HEK293 (cell line): ENCODE measurements at regions not wholly inside any gene's neighbourhood (a gene's known extent, or its start where the extent isn't known, plus 50 kb on each side); places are given as distances from the start of the nearest gene placed in this dataset.

ENCODE experiments used
- KLF16 ChIP-seq: fragments of 450-650 bp; formaldehyde crosslinking; IDR thresholded peaks from 2 replicates; pipeline ENCODE4 v1.5.1; 2017; ENCODE audit warnings: missing biosample characterization, missing genetic modification characterization
- ZNF529 ChIP-seq: fragments of 450-650 bp; formaldehyde crosslinking; IDR thresholded peaks from 2 replicates; pipeline ENCODE4 v1.5.1; 2017; ENCODE audit warnings: missing genetic modification characterization, missing biosample characterization; ENCODE audit not compliant: insufficient replicate concordance
- ZNF558 ChIP-seq: fragments of 450-650 bp; formaldehyde crosslinking; IDR thresholded peaks from 2 replicates; pipeline ENCODE4 v1.5.1; 2016; ENCODE audit warnings: missing biosample characterization, missing genetic modification characterization
- TF ChIP-seq, protein P1 (sequence below): fragments of 450-650 bp; formaldehyde crosslinking; IDR thresholded peaks from 2 replicates; pipeline ENCODE4 v1.5.1; 2016; ENCODE audit warnings: missing biosample characterization, missing genetic modification characterization
- TF ChIP-seq, protein P2 (sequence below): fragments of 450-650 bp; formaldehyde crosslinking; IDR thresholded peaks from 2 replicates; pipeline ENCODE4 v1.5.1; 2016; ENCODE audit warnings: missing biosample characterization, missing genetic modification characterization
- TF ChIP-seq, protein P3 (sequence below): fragments of 450-650 bp; formaldehyde crosslinking; IDR thresholded peaks from 2 replicates; pipeline ENCODE4 v1.5.1; 2016; ENCODE audit warnings: missing biosample characterization, missing genetic modification characterization

DNA sequence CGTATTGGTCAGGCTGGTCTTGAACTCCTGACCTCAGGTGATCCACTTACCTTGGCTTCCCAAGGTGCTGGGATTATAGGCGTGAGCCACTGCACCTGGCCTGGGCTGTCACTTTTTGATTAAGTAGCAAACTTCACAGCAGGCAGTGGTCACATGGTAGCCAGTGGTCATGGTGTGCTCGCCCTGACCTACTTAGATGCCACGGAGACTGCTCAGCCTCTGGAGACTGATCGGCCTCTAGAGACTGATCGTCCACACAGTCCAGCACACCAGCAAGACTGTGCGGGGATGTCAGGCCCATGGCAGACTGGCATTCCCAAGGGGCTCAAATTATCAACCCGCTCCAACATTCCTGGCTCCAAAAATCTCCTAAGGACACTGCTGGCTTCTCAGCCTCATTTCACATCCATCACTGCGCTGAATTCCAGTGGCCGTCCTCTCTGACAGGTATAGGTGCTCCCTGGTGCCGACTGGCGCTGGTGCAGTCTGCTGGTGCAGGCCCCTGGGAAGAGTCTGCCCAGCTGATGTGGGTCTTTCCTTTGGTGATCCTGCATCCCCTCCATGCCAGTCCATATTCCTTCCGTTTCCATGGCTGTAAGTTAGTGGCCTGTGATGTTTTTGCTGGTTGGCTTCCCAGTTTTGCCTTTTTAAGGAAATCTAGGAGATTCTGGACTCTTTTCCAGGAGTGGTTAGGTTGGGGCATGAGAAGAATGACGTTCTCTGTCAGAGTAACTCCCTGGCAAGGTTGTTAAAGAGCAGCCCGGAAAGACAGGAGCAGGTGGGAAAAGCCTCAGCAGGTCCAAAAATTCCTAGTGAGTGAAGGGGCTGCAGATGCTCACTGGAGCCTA is 374.5 kb upstream of the HS6ST1 start:
- TF ChIP-seq KLF16 (tag by site-specific recombination) = no peak
- TF ChIP-seq, protein P1, sequence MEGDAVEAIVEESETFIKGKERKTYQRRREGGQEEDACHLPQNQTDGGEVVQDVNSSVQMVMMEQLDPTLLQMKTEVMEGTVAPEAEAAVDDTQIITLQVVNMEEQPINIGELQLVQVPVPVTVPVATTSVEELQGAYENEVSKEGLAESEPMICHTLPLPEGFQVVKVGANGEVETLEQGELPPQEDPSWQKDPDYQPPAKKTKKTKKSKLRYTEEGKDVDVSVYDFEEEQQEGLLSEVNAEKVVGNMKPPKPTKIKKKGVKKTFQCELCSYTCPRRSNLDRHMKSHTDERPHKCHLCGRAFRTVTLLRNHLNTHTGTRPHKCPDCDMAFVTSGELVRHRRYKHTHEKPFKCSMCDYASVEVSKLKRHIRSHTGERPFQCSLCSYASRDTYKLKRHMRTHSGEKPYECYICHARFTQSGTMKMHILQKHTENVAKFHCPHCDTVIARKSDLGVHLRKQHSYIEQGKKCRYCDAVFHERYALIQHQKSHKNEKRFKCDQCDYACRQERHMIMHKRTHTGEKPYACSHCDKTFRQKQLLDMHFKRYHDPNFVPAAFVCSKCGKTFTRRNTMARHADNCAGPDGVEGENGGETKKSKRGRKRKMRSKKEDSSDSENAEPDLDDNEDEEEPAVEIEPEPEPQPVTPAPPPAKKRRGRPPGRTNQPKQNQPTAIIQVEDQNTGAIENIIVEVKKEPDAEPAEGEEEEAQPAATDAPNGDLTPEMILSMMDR (tag by site-specific recombination) = no peak
- TF ChIP-seq ZNF529 (tag by site-specific recombination) = no peak
- TF ChIP-seq, protein P2, sequence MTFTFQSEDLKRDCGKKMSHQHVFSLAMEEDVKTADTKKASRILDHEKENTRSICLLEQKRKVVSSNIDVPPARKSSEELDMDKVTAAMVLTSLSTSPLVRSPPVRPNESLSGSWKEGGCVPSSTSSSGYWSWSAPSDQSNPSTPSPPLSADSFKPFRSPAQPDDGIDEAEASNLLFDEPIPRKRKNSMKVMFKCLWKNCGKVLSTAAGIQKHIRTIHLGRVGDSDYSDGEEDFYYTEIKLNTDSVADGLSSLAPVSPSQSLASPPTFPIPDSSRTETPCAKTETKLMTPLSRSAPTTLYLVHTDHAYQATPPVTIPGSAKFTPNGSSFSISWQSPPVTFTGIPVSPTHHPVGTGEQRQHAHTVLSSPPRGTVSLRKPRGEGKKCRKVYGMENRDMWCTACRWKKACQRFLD (tag by site-specific recombination) = no peak
- no peak for TF ChIP-seq ZNF558 (tag by site-specific recombination)
- TF ChIP-seq, protein P3, sequence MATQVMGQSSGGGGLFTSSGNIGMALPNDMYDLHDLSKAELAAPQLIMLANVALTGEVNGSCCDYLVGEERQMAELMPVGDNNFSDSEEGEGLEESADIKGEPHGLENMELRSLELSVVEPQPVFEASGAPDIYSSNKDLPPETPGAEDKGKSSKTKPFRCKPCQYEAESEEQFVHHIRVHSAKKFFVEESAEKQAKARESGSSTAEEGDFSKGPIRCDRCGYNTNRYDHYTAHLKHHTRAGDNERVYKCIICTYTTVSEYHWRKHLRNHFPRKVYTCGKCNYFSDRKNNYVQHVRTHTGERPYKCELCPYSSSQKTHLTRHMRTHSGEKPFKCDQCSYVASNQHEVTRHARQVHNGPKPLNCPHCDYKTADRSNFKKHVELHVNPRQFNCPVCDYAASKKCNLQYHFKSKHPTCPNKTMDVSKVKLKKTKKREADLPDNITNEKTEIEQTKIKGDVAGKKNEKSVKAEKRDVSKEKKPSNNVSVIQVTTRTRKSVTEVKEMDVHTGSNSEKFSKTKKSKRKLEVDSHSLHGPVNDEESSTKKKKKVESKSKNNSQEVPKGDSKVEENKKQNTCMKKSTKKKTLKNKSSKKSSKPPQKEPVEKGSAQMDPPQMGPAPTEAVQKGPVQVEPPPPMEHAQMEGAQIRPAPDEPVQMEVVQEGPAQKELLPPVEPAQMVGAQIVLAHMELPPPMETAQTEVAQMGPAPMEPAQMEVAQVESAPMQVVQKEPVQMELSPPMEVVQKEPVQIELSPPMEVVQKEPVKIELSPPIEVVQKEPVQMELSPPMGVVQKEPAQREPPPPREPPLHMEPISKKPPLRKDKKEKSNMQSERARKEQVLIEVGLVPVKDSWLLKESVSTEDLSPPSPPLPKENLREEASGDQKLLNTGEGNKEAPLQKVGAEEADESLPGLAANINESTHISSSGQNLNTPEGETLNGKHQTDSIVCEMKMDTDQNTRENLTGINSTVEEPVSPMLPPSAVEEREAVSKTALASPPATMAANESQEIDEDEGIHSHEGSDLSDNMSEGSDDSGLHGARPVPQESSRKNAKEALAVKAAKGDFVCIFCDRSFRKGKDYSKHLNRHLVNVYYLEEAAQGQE = no peak
